HG03175 (cell line): ENCODE measurements at regions not wholly inside any gene's neighbourhood (a gene's known extent, or its start where the extent isn't known, plus 50 kb on each side); places are given as distances from the start of the nearest gene placed in this dataset.
"Not testable (repeated sequence)": the region's sequence is repeated elsewhere in the genome, so short reads cannot be mapped to it uniquely, and the experiment has no call there.

Source experiments
- ATAC-seq: cut with Tn5 transposase; IDR thresholded peaks from one replicate; pipeline ENCODE4 v1.9.1; 2021; ENCODE audit warnings: mild to moderate bottlenecking, moderate library complexity; ENCODE audit not compliant: unreplicated experiment

GRCh38 chr7:6882321-6882721 lies 56.2 kb upstream of the CCZ1B start:
- ATAC-seq = not testable (repeated sequence)

- not testable (repeated sequence) for ATAC-seq
Observed at GRCh38 chr7:6883756-6884155, 57.7 kb upstream of the CCZ1B start.

GRCh38 chr7:6886198-6886597 lies 60.1 kb upstream of the CCZ1B start:
- ATAC-seq = no peak

- not testable (repeated sequence) for ATAC-seq
Observed at GRCh38 chr7:6888267-6889045, 62.4 kb upstream of the CCZ1B start.

GRCh38 chr7:6889252-6889812 lies 63.3 kb upstream of the CCZ1B start:
- ATAC-seq = no peak

GRCh38 chr7:6902097-6902518 lies 76.0 kb upstream of the CCZ1B start:
- ATAC-seq = not testable (repeated sequence)

GRCh38 chr7:6903289-6903688 lies 77.2 kb upstream of the CCZ1B start:
- ATAC-seq = not testable (repeated sequence)

- ATAC-seq = not testable (repeated sequence)
Observed at GRCh38 chr7:6903792-6904191, 77.7 kb upstream of the CCZ1B start.

GRCh38 chr7:6917258-6917657 lies 91.2 kb upstream of the CCZ1B start:
- no peak for ATAC-seq

- ATAC-seq = not testable (repeated sequence)
Observed at GRCh38 chr7:6919169-6919568, 93.1 kb upstream of the CCZ1B start.

- ATAC-seq = not testable (repeated sequence)
Observed at GRCh38 chr7:6924523-6924922, 98.4 kb upstream of the CCZ1B start.

GRCh38 chr7:6926193-6927174 lies 100.4 kb upstream of the CCZ1B start:
- ATAC-seq = not testable (repeated sequence)

- ATAC-seq = not testable (repeated sequence)
Observed at GRCh38 chr7:6927643-6928042, 101.6 kb upstream of the CCZ1B start.

GRCh38 chr7:6929588-6929987 lies 103.5 kb upstream of the CCZ1B start:
- not testable (repeated sequence) for ATAC-seq

GRCh38 chr7:6930081-6930635 lies 104.1 kb upstream of the CCZ1B start:
- ATAC-seq = not testable (repeated sequence)

- ATAC-seq = not testable (repeated sequence)
Observed at GRCh38 chr7:6930787-6931186, 104.7 kb upstream of the CCZ1B start.

GRCh38 chr7:6931456-6931855 lies 105.4 kb upstream of the CCZ1B start:
- ATAC-seq = not testable (repeated sequence)

GRCh38 chr7:6933954-6934632 lies 108.0 kb upstream of the CCZ1B start:
- not testable (repeated sequence) for ATAC-seq

GRCh38 chr7:6934981-6935380 lies 108.9 kb upstream of the CCZ1B start:
- no peak for ATAC-seq

- ATAC-seq = not testable (repeated sequence)
Observed at GRCh38 chr7:6936626-6937025, 110.6 kb upstream of the CCZ1B start.
